ENCODE measurements at regions not wholly inside any gene's neighbourhood (a gene's known extent, or its start where the extent isn't known, plus 50 kb on each side); places are given as distances from the start of the nearest gene placed in this dataset.
"Not testable (repeated sequence)": the region's sequence is repeated elsewhere in the genome, so short reads cannot be mapped to it uniquely, and the experiment has no call there.

GRCh38 chr2:10225291-10226037 is 77.2 kb upstream of the HPCAL1 start:
- DNase-seq, result no peak

GRCh38 chr2:10226038-10226724 is 76.5 kb upstream of the HPCAL1 start:
- no peak for DNase-seq

- no peak for DNase-seq
Measured at GRCh38 chr2:10228611-10229365, 73.9 kb upstream of the HPCAL1 start.

GRCh38 chr2:10229462-10230099 is 73.1 kb upstream of the HPCAL1 start:
- DNase-seq, result no peak

GRCh38 chr2:10230499-10230898 is 72.2 kb upstream of the HPCAL1 start:
- DNase-seq, result no peak

- not testable (repeated sequence) for DNase-seq
Measured at GRCh38 chr2:10230921-10231320, 71.8 kb upstream of the HPCAL1 start.

GRCh38 chr2:10231551-10232085 is 71.1 kb upstream of the HPCAL1 start:
- DNase-seq, result no peak

- no peak for DNase-seq
Measured at GRCh38 chr2:10232096-10232815, 70.4 kb upstream of the HPCAL1 start.

GRCh38 chr2:10233131-10234012 is 69.3 kb upstream of the HPCAL1 start:
- DNase-seq, result no peak

- no peak for DNase-seq
Measured at GRCh38 chr2:10234013-10234306, 68.7 kb upstream of the HPCAL1 start.

- DNase-seq, result no peak
Measured at GRCh38 chr2:10234409-10235094, 68.2 kb upstream of the HPCAL1 start.

GRCh38 chr2:10235099-10235908 is 67.4 kb upstream of the HPCAL1 start:
- no peak for DNase-seq

GRCh38 chr2:10235909-10236550 is 66.7 kb upstream of the HPCAL1 start:
- DNase-seq, result no peak

GRCh38 chr2:10236571-10237391 is 65.9 kb upstream of the HPCAL1 start:
- DNase-seq, result no peak

GRCh38 chr2:10237392-10238321 is 65.0 kb upstream of the HPCAL1 start:
- no peak for DNase-seq

- DNase-seq, result no peak
Measured at GRCh38 chr2:10238396-10238795, 64.3 kb upstream of the HPCAL1 start.

- DNase-seq, result no peak
Measured at GRCh38 chr2:10238991-10239485, 63.7 kb upstream of the HPCAL1 start.
